RWPE1 (cell line): ENCODE measurements at regions not wholly inside any gene's neighbourhood (a gene's known extent, or its start where the extent isn't known, plus 50 kb on each side); places are given as distances from the start of the nearest gene placed in this dataset.
A peak's percentile ranks its signal among the peaks of the same experiment; 100 is the strongest.

ENCODE experiments used
- CTCF ChIA-PET: fragments of 350-600 bp; sonication (Branson Sonifier 250); formaldehyde crosslinking; extraction: SDS; loops from one replicate; lab custom pipeline; 2021; lab: Yijun Ruan, JAX
- POLR2A ChIA-PET: fragments of 400-600 bp; formaldehyde crosslinking; extraction: SDS; loops from one replicate; lab custom pipeline; 2020; ENCODE audit warnings: antibody characterized with exemption; ENCODE audit not compliant: low non-redundant PET; lab: Yijun Ruan, JAX
- DNase-seq: peaks from one replicate; pipeline ENCODE4 v3.0.0; 2012; ENCODE audit warnings: low spot score
- H3K27ac ChIP-seq: fragments of 450-650 bp; 2 replicates; pipeline ENCODE4 v1.5.1; 2017
- CTCF ChIP-seq: fragments of 450-650 bp; conservative IDR thresholded peaks from 2 replicates; pipeline ENCODE4 v1.5.1; 2017; ENCODE audit warnings: low read depth, mild to moderate bottlenecking

- POLR2A ChIA-PET, result no interaction called here
- H3K27ac ChIP-seq, result no peak overlapping the region
- DNase-seq, result no peak
- CTCF ChIA-PET, result no interaction called here
- TF ChIP-seq CTCF, result no peak
These were observed 69.8 kb downstream of the IGSF1 start for GRCh38 chrX:131219271-131219670.

GRCh38 chrX:131217989-131218388, 71.1 kb downstream of the IGSF1 start:
- no peak overlapping the region for H3K27ac ChIP-seq
- no peak for TF ChIP-seq CTCF
- POLR2A ChIA-PET, result no interaction called here
- DNase-seq, result no peak
- CTCF ChIA-PET, result no interaction called here

- TF ChIP-seq CTCF, result no peak
- no peak overlapping the region for H3K27ac ChIP-seq
- ChIA-PET CTCF (no interaction called here), POLR2A (no interaction called here)
- DNase-seq, result no peak
These were observed 72.3 kb downstream of the IGSF1 start for GRCh38 chrX:131216828-131217227.

GRCh38 chrX:131213400-131213799, 75.7 kb downstream of the IGSF1 start:
- no peak for TF ChIP-seq CTCF
- no peak overlapping the region for H3K27ac ChIP-seq
- ChIA-PET POLR2A (no interaction called here), CTCF (no interaction called here)
- no peak for DNase-seq

- DNase-seq, result no peak
- TF ChIP-seq CTCF, result no peak
- H3K27ac ChIP-seq, result no peak overlapping the region
- ChIA-PET CTCF (no interaction called here), POLR2A (no interaction called here)
These were observed 86.3 kb downstream of the IGSF1 start for GRCh38 chrX:131202766-131203165.

GRCh38 chrX:131201986-131202385, 87.1 kb downstream of the IGSF1 start:
- POLR2A ChIA-PET, result no interaction called here
- DNase-seq, result no peak
- CTCF ChIA-PET, result no interaction called here
- no peak overlapping the region for H3K27ac ChIP-seq
- TF ChIP-seq CTCF, result no peak

GRCh38 chrX:131199091-131199490, 90.0 kb downstream of the IGSF1 start:
- CTCF ChIA-PET, result no interaction called here
- POLR2A ChIA-PET, result no interaction called here
- H3K27ac ChIP-seq, result no peak overlapping the region
- DNase-seq, result peak; percentile 0
- no peak for TF ChIP-seq CTCF
